Lower leg skin (tissue), 3 donors: ENCODE measurements at regions not wholly inside any gene's neighbourhood (a gene's known extent, or its start where the extent isn't known, plus 50 kb on each side); places are given as distances from the start of the nearest gene placed in this dataset.

Experiments used
- POLR2A ChIP-seq, 2 donors: fragments of 450-650 bp; IDR thresholded peaks; one replicate each; pipeline ENCODE4 v1.6.1; 2016 to 2017; ENCODE audit warnings: antibody characterized with exemption in 2 of 2, mild to moderate bottlenecking in 1 of 2, moderate library complexity in 1 of 2
- TF ChIP-seq, protein P1 (sequence below), 3 donors: fragments of 450-650 bp; IDR thresholded peaks; one replicate each; pipeline ENCODE4 v1.5.1; 2016; ENCODE audit warnings: antibody characterized with exemption in 3 of 3, mild to moderate bottlenecking in 3 of 3, moderate library complexity in 2 of 3

DNA sequence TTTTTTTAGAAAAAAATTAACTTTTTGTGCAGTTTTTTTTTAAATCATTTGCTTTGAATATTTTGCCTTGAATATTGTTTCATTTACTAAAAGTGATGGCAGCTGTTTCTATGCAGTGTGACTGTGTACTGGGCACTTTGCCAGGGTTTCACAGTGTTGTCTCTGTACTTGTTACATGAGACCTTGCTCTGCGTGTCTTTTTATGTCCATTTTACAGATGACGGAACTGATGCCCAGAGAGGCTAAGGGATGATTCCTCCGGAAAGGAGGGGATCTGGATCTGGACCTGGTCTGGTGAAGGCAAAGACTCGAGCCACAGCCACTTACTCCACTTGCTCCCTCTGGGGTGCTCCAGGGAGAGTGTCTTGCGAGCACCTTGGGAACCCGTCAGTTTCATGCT, 124.8 kb upstream of the PTCH1 start:
- TF ChIP-seq, protein P1, sequence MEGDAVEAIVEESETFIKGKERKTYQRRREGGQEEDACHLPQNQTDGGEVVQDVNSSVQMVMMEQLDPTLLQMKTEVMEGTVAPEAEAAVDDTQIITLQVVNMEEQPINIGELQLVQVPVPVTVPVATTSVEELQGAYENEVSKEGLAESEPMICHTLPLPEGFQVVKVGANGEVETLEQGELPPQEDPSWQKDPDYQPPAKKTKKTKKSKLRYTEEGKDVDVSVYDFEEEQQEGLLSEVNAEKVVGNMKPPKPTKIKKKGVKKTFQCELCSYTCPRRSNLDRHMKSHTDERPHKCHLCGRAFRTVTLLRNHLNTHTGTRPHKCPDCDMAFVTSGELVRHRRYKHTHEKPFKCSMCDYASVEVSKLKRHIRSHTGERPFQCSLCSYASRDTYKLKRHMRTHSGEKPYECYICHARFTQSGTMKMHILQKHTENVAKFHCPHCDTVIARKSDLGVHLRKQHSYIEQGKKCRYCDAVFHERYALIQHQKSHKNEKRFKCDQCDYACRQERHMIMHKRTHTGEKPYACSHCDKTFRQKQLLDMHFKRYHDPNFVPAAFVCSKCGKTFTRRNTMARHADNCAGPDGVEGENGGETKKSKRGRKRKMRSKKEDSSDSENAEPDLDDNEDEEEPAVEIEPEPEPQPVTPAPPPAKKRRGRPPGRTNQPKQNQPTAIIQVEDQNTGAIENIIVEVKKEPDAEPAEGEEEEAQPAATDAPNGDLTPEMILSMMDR (IDR thresholded peaks at IDR 0.05) = no peak
- TF ChIP-seq POLR2A (IDR thresholded peaks at IDR 0.05) = no peak
